HCT116 (cell line): ENCODE measurements at regions not wholly inside any gene's neighbourhood (a gene's known extent, or its start where the extent isn't known, plus 50 kb on each side); places are given as distances from the start of the nearest gene placed in this dataset.

Experiments
- ATAC-seq: fragments of 200-7000 bp; cut with Tn5 transposase; 2 replicates; pipeline ENCODE4 v1.9.1; 2020; ENCODE audit warnings: mild to moderate bottlenecking, moderate library complexity
- BruUV-seq: library from RNA; stranded (reverse); fragments of 400-500 nt; replicated peaks from 2 replicates; lab custom pipeline; 2021; lab: Mats Ljungman, UMichigan
- CTCF ChIA-PET: fragments of 300-600 bp; sonication (Branson Sonifier 250); formaldehyde crosslinking; loops from one replicate; lab custom pipeline; 2021; ENCODE audit warnings: antibody characterized with exemption; lab: Charles Lee
- POLR2A ChIA-PET: fragments of 300-600, 350-600 bp; sonication (Branson Sonifier 250); formaldehyde crosslinking; loops from one replicate; lab custom pipeline; 2021; ENCODE audit warnings: antibody characterized with exemption; lab: Charles Lee
- RAD21 ChIA-PET, 2 experiments: fragments of 300-600 bp; sonication (Branson Sonifier 250); formaldehyde crosslinking; loops; one replicate each; lab custom pipeline; 2023; ENCODE audit warnings: low total read pairs in 2 of 2; ENCODE audit not compliant: uncharacterized antibody in 2 of 2, unreplicated experiment in 2 of 2, low non-redundant PET in 1 of 2; lab: Charles Lee
- DNase-seq: peaks from one replicate; pipeline ENCODE4 v3.0.0-alpha.2; 2010; ENCODE audit warnings: low read depth, low spot score
- H2AFZ ChIP-seq: fragments of 200-600 bp; shearing (Covaris generic), sonication (generic); 2 replicates; pipeline ENCODE4 v1.6.1; 2017; ENCODE audit warnings: low read depth, mixed run types, mixed read lengths, antibody characterized with exemption, low read length; ENCODE audit not compliant: poor library complexity, severe bottlenecking
- H3K27ac ChIP-seq: 2 replicates; pipeline ENCODE4 v1.5.1; 2012; ENCODE audit warnings: low read depth, low read length
- H3K27me3 ChIP-seq: fragments of 200-600 bp; sonication (generic); 2 replicates; pipeline ENCODE4 v1.6.1; 2016; ENCODE audit warnings: mixed run types, low read length, mixed read lengths; ENCODE audit not compliant: insufficient read depth
- H3K36me3 ChIP-seq, 2 experiments: fragments of 200-500 bp in 1 of 2; fragments of 200-600 bp in 1 of 2; sonication (Bioruptor generic) in 1 of 2; sonication (generic) in 1 of 2; 2 replicates each; pipeline versions ENCODE4 v1.5.1 to v1.6.1; 2014 to 2016; ENCODE audit warnings: low read length in 2 of 2, inconsistent platforms in 1 of 2, mixed read lengths in 1 of 2, mixed run types in 1 of 2; ENCODE audit not compliant: insufficient read depth in 2 of 2, control insufficient read depth in 1 of 2
- H3K4me1 ChIP-seq, 2 experiments: fragments of 200-600 bp in 1 of 2; sonication (generic) in 1 of 2; 2 replicates each; pipeline versions ENCODE4 v1.5.1 to v1.6.1; 2012 to 2017; ENCODE audit warnings: low read length in 2 of 2, inconsistent platforms in 1 of 2, mild to moderate bottlenecking in 1 of 2, mixed read lengths in 1 of 2, mixed run types in 1 of 2, moderate library complexity in 1 of 2; ENCODE audit not compliant: insufficient read depth in 2 of 2, control insufficient read depth in 1 of 2
- H3K4me2 ChIP-seq: fragments of 200-600 bp; sonication (generic); 2 replicates; pipeline ENCODE4 v1.6.1; 2017; ENCODE audit warnings: mixed run types, low read length, mixed read lengths
- H3K4me3 ChIP-seq, 2 experiments: fragments of 200-600 bp in 1 of 2; sonication (generic) in 1 of 2; replicated peaks in 1 of 2; 2 replicates each; pipeline ENCODE4 v1.5.1; 2011 to 2016; ENCODE audit warnings: low read length in 2 of 2, control low read depth in 1 of 2, low read depth in 1 of 2, mild to moderate bottlenecking in 1 of 2, mixed read lengths in 1 of 2, mixed run types in 1 of 2
- H3K79me2 ChIP-seq: fragments of 200-600 bp; sonication (generic); 2 replicates; pipeline ENCODE4 v1.6.1; 2017; ENCODE audit warnings: mild to moderate bottlenecking, mixed run types, low read length, moderate library complexity, mixed read lengths; ENCODE audit not compliant: insufficient read depth
- H3K9ac ChIP-seq: fragments of 200-600 bp; sonication (generic); 2 replicates; pipeline ENCODE4 v1.6.1; 2016; ENCODE audit warnings: low read length, mixed read lengths
- H3K9me2 ChIP-seq: fragments of 200-600 bp; sonication (generic), shearing (Covaris generic); 2 replicates; pipeline ENCODE4 v1.6.1; 2017; ENCODE audit warnings: mixed run types, mild to moderate bottlenecking, moderate library complexity; ENCODE audit not compliant: insufficient read depth
- H3K9me3 ChIP-seq, 2 experiments: fragments of 200-500 bp in 1 of 2; fragments of 200-600 bp in 1 of 2; sonication (Bioruptor generic) in 1 of 2; sonication (generic) in 1 of 2; 2 replicates each; pipeline ENCODE4 v1.6.1; 2014 to 2017; ENCODE audit warnings: low read length in 2 of 2, mixed read lengths in 2 of 2, inconsistent platforms in 1 of 2, low read depth in 1 of 2, mild to moderate bottlenecking in 1 of 2, mixed run types in 1 of 2, moderate library complexity in 1 of 2; ENCODE audit not compliant: control insufficient read depth in 1 of 2, insufficient read depth in 1 of 2
- H4K20me1 ChIP-seq: fragments of 200-600 bp; sonication (generic), shearing (Covaris generic); 2 replicates; pipeline ENCODE4 v1.6.1; 2017; ENCODE audit warnings: mixed run types, mild to moderate bottlenecking, moderate library complexity; ENCODE audit not compliant: insufficient read depth
- CBX3 ChIP-seq: IDR thresholded peaks from 2 replicates; pipeline ENCODE4 v1.6.1; 2012; ENCODE audit warnings: low read depth
- CEBPB ChIP-seq: IDR thresholded peaks from 2 replicates; pipeline ENCODE4 v1.6.1; 2012; ENCODE audit warnings: low read depth
- EGR1 ChIP-seq: IDR thresholded peaks from 2 replicates; pipeline ENCODE4 v1.6.1; 2012; ENCODE audit warnings: low read depth
- ELF1 ChIP-seq: IDR thresholded peaks from 2 replicates; pipeline ENCODE4 v1.6.1; 2012; ENCODE audit warnings: low read depth, borderline replicate concordance
- EZH2 ChIP-seq: fragments of 200-600 bp; sonication (generic); IDR thresholded peaks from 2 replicates; pipeline ENCODE4 v1.6.1; 2017; ENCODE audit warnings: antibody characterized with exemption, mixed run types
- EZH2phosphoT487 ChIP-seq: fragments of 200-600 bp; IDR thresholded peaks from 2 replicates; pipeline ENCODE4 v1.6.1; 2018; ENCODE audit warnings: antibody characterized with exemption, borderline replicate concordance
- FOSL1 ChIP-seq: IDR thresholded peaks from 2 replicates; pipeline ENCODE4 v1.6.1; 2012; ENCODE audit warnings: low read depth
- POLR2A ChIP-seq: IDR thresholded peaks from 2 replicates; pipeline ENCODE4 v1.7.0; 2011; ENCODE audit warnings: borderline replicate concordance; ENCODE audit not compliant: insufficient read depth, insufficient read length; ENCODE audit errors: extremely low read depth
- POLR2AphosphoS5 ChIP-seq: IDR thresholded peaks from 2 replicates; pipeline ENCODE4 v1.6.1; 2011; ENCODE audit warnings: mild to moderate bottlenecking, low read depth, low read length, moderate library complexity
- SIN3A ChIP-seq: IDR thresholded peaks from 2 replicates; pipeline ENCODE4 v1.6.1; 2012; ENCODE audit warnings: low read depth
- SP1 ChIP-seq: IDR thresholded peaks from 2 replicates; pipeline ENCODE4 v1.6.1; 2012; ENCODE audit warnings: low read depth
- SRF ChIP-seq: IDR thresholded peaks from 2 replicates; pipeline ENCODE4 v1.6.1; 2012; ENCODE audit warnings: low read depth
- TCF7L2 ChIP-seq: IDR thresholded peaks from 2 replicates; pipeline ENCODE4 v1.7.0; 2011; ENCODE audit warnings: borderline replicate concordance, inconsistent platforms; ENCODE audit not compliant: insufficient read depth, insufficient read length; ENCODE audit errors: extremely low read depth
- ZFX ChIP-seq: fragments of 450-650 bp; IDR thresholded peaks from 2 replicates; pipeline ENCODE4 v1.6.1; 2017
- intact Hi-C: fragments of 100-400 bp; cut with micrococcal nuclease; formaldehyde crosslinking; loops from 2 replicates; pipeline ENCODE4 v1.10.0; 2022
- TF ChIP-seq, protein P1 (sequence below): IDR thresholded peaks from 2 replicates; pipeline ENCODE4 v1.6.1; 2012; ENCODE audit warnings: low read depth
- TF ChIP-seq, protein P2 (sequence below): IDR thresholded peaks from 2 replicates; pipeline ENCODE4 v1.6.1; 2012
- TF ChIP-seq, protein P3 (sequence below): IDR thresholded peaks from 2 replicates; pipeline ENCODE4 v1.6.1; 2011; ENCODE audit warnings: mild to moderate bottlenecking, low read length, moderate library complexity; ENCODE audit not compliant: insufficient replicate concordance; ENCODE audit errors: extremely low read depth

DNA sequence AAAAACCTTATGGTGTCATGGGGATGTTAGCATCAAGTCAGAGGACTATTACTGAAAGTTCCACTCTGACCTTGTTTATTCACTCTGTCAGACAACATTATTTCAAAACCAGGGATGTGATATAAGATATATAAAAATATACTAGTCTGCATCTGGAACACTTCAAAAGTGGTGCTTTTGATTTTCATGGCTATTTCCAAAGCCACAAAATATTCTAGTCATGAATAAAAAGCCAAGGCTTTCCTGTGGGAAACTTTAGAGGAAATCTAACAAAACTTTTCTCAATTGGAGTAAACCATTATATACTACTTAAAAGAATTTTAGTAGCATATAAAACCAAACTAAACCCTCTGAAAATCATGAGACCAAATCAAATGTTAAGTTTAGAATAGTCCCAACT, 205.2 kb downstream of the TMEM26 start (continued):
- TF ChIP-seq POLR2A (no peak), CBX3 (no peak)

DNA sequence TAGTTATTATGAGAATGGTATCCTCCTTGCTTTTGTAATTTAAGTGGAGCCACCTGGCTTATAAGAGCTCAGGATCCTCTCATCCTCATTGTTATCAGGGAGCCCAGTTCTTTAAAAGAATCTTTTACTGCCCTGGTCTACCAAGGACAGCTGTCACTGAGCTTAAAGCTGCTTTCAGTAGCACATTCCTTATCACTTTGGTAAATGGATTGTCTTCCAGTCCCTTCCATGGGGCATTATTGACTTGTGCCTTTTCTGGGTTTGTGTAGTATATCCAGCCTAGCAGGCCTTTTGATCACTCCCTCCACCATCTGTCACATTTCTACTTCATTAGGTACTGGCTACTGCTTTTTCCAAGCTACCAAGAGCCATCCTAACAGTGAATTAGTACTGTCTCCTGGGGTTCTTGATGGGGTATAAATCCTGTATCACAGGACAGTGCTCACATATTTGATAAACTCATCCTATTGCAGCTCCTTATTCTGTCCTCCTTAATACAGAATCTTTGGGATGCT, 208.9 kb downstream of the TMEM26 start:
- H3K79me2 ChIP-seq: no peaks in the 10 kb centered on the region
- no peak for ATAC-seq
- DNase-seq: no peak
- no peak overlapping the region for H3K27ac ChIP-seq
- no peaks in the 10 kb centered on the region for H3K9me2 ChIP-seq
- H3K9ac ChIP-seq: no peak overlapping the region
- no peaks in the 10 kb centered on the region for H3K9me3 ChIP-seq
- ChIA-PET CTCF (interaction anchor here (0.6 kb wide), 1 partner anchor 54 kb away, joined by 3 read pairs; no protein-coding TSS in a partner anchor), RAD21 (no interaction called here), POLR2A (no interaction called here)
- no peak overlapping the region for H3K4me2 ChIP-seq
- H3K4me3 ChIP-seq: no peak overlapping the region
- intact Hi-C loops: no loop called here
- no peaks in the 10 kb centered on the region for H4K20me1 ChIP-seq
- BruUV-seq: no TSS peak
- no peaks in the 10 kb centered on the region for H3K4me1 ChIP-seq
- H3K27me3 ChIP-seq: no peaks in the 10 kb centered on the region
- H2AFZ ChIP-seq: no peak overlapping the region
- no peak for TF ChIP-seq EGR1
- no peak for TF ChIP-seq POLR2AphosphoS5
- no peak for TF ChIP-seq SRF
- no peak for TF ChIP-seq CEBPB
- no peak for TF ChIP-seq TCF7L2
- no peak for TF ChIP-seq CBX3
- no peak for TF ChIP-seq SIN3A
- no peak for TF ChIP-seq FOSL1
- no peak for TF ChIP-seq ELF1
- no peak for TF ChIP-seq ZFX
- no peak for TF ChIP-seq EZH2phosphoT487
- TF ChIP-seq, protein P1, sequence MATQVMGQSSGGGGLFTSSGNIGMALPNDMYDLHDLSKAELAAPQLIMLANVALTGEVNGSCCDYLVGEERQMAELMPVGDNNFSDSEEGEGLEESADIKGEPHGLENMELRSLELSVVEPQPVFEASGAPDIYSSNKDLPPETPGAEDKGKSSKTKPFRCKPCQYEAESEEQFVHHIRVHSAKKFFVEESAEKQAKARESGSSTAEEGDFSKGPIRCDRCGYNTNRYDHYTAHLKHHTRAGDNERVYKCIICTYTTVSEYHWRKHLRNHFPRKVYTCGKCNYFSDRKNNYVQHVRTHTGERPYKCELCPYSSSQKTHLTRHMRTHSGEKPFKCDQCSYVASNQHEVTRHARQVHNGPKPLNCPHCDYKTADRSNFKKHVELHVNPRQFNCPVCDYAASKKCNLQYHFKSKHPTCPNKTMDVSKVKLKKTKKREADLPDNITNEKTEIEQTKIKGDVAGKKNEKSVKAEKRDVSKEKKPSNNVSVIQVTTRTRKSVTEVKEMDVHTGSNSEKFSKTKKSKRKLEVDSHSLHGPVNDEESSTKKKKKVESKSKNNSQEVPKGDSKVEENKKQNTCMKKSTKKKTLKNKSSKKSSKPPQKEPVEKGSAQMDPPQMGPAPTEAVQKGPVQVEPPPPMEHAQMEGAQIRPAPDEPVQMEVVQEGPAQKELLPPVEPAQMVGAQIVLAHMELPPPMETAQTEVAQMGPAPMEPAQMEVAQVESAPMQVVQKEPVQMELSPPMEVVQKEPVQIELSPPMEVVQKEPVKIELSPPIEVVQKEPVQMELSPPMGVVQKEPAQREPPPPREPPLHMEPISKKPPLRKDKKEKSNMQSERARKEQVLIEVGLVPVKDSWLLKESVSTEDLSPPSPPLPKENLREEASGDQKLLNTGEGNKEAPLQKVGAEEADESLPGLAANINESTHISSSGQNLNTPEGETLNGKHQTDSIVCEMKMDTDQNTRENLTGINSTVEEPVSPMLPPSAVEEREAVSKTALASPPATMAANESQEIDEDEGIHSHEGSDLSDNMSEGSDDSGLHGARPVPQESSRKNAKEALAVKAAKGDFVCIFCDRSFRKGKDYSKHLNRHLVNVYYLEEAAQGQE: no peak
- TF ChIP-seq, protein P2, sequence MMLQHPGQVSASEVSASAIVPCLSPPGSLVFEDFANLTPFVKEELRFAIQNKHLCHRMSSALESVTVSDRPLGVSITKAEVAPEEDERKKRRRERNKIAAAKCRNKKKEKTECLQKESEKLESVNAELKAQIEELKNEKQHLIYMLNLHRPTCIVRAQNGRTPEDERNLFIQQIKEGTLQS: no peak
- TF ChIP-seq SP1: no peak
- TF ChIP-seq, protein P3, sequence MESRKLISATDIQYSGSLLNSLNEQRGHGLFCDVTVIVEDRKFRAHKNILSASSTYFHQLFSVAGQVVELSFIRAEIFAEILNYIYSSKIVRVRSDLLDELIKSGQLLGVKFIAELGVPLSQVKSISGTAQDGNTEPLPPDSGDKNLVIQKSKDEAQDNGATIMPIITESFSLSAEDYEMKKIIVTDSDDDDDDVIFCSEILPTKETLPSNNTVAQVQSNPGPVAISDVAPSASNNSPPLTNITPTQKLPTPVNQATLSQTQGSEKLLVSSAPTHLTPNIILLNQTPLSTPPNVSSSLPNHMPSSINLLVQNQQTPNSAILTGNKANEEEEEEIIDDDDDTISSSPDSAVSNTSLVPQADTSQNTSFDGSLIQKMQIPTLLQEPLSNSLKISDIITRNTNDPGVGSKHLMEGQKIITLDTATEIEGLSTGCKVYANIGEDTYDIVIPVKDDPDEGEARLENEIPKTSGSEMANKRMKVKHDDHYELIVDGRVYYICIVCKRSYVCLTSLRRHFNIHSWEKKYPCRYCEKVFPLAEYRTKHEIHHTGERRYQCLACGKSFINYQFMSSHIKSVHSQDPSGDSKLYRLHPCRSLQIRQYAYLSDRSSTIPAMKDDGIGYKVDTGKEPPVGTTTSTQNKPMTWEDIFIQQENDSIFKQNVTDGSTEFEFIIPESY: no peak
- TF ChIP-seq EZH2: no peak
- H3K36me3 ChIP-seq: no peaks in the 10 kb centered on the region
